Esophagus muscularis mucosa (tissue), 4 donors: ENCODE measurements at regions not wholly inside any gene's neighbourhood (a gene's known extent, or its start where the extent isn't known, plus 50 kb on each side); places are given as distances from the start of the nearest gene placed in this dataset.

Experiments used
- DNase-seq: peaks from one replicate; pipeline ENCODE4 v3.0.0-alpha.2; 2017; ENCODE audit errors: extremely low spot score
- H3K27ac ChIP-seq, 4 donors: fragments of 200-600 bp; sonication (generic); replicated peaks in 1 of 4; 1 replicate in 3 of 4; 2 replicates in 1 of 4; pipeline ENCODE4 v1.5.1; 2016 to 2019; ENCODE audit warnings: mild to moderate bottlenecking in 1 of 4
- H3K27me3 ChIP-seq, 4 donors: fragments of 200-600 bp; sonication (generic); one replicate each; pipeline versions ENCODE4 v1.5.1 to v1.6.0; 2016 to 2019
- H3K36me3 ChIP-seq, 4 donors: fragments of 200-600 bp; sonication (generic); one replicate each; pipeline ENCODE4 v1.5.1; 2016 to 2019
- H3K4me1 ChIP-seq, 4 donors: fragments of 200-600 bp; sonication (generic); one replicate each; pipeline ENCODE4 v1.5.1; 2016 to 2019
- H3K4me3 ChIP-seq, 4 donors: fragments of 200-600 bp; sonication (generic); 1 replicate in 2 of 4; 2 replicates in 2 of 4; pipeline ENCODE4 v1.5.1; 2016 to 2019; ENCODE audit warnings: mild to moderate bottlenecking in 4 of 4, moderate library complexity in 1 of 4
- H3K9me3 ChIP-seq, 4 donors: fragments of 200-600 bp; sonication (generic); 1 replicate in 3 of 4; 2 replicates in 1 of 4; pipeline ENCODE4 v1.5.1; 2016 to 2019
- CTCF ChIP-seq, 3 experiments: fragments of 200-600 bp in 2 of 3; fragments of 450-650 bp in 1 of 3; sonication (generic) in 2 of 3; IDR thresholded peaks; one replicate each; pipeline ENCODE4 v1.5.1; 2017 to 2019; ENCODE audit warnings: antibody characterized with exemption in 3 of 3, mild to moderate bottlenecking in 2 of 3, moderate library complexity in 1 of 3
- EP300 ChIP-seq: sonication (generic); formaldehyde crosslinking; IDR thresholded peaks from one replicate; pipeline ENCODE4 v1.6.1; 2017; ENCODE audit warnings: antibody characterized with exemption
- POLR2A ChIP-seq: fragments of 450-650 bp; IDR thresholded peaks from one replicate; pipeline ENCODE4 v1.6.1; 2017; ENCODE audit warnings: antibody characterized with exemption, moderate library complexity, mild to moderate bottlenecking, low read depth
- POLR2AphosphoS5 ChIP-seq, 2 donors: sonication (generic); formaldehyde crosslinking; IDR thresholded peaks; one replicate each; pipeline ENCODE4 v1.6.1; 2017; ENCODE audit warnings: antibody characterized with exemption in 2 of 2
- WGBS: methylation state at CpG from one replicate; pipeline ENCODE4 v1.1.5; 2018; 5-methylcytosine and 5-hydroxymethylcytosine counted together
- intact Hi-C: fragments of 100-400 bp; cut with DNase I; formaldehyde crosslinking; loops from one replicate; pipeline ENCODE4 v1.15.1; 2023

- WGBS: 80% methylated on average over 8 of the region's 8 CpGs
- TF ChIP-seq CTCF (IDR thresholded peaks at IDR 0.05) (no peak), EP300 (no peak), POLR2AphosphoS5 (IDR thresholded peaks at IDR 0.05) (no peak), POLR2A (no peak)
- H3K36me3 ChIP-seq: no peaks in the 10 kb centered on the region
- DNase-seq: no peak
- H3K4me3 ChIP-seq: no peak overlapping the region
- H3K27me3 ChIP-seq: peaks cover 0 to 31% (median 0%) of the 10 kb centered on the region in 4 donors
- intact Hi-C loops: loop anchor here (1.0 kb wide), 1 partner anchor 171 kb away; no protein-coding TSS in a partner anchor
- no peaks in the 10 kb centered on the region for H3K4me1 ChIP-seq
- no peaks in the 10 kb centered on the region for H3K9me3 ChIP-seq
- H3K27ac ChIP-seq: no peak overlapping the region
Measured at GRCh38 chr12:4106621-4107020, 166.9 kb upstream of the CCND2 start.

- intact Hi-C loops: no loop called here
- WGBS: 81% methylated on average over 9 of the region's 9 CpGs
- H3K4me3 ChIP-seq: no peak overlapping the region
- no peak for DNase-seq
- peaks cover 0 to 27% (median 0%) of the 10 kb centered on the region in 4 donors for H3K27me3 ChIP-seq
- TF ChIP-seq EP300: no peak
- TF ChIP-seq POLR2AphosphoS5 (IDR thresholded peaks at IDR 0.05): no peak
- no peak for TF ChIP-seq CTCF (IDR thresholded peaks at IDR 0.05)
- no peak for TF ChIP-seq POLR2A
- no peaks in the 10 kb centered on the region for H3K4me1 ChIP-seq
- no peaks in the 10 kb centered on the region for H3K9me3 ChIP-seq
- H3K27ac ChIP-seq: no peak overlapping the region
- no peaks in the 10 kb centered on the region for H3K36me3 ChIP-seq
Measured at GRCh38 chr12:4104722-4105244, 168.8 kb upstream of the CCND2 start.

GRCh38 chr12:4099276-4099675 is 174.3 kb upstream of the CCND2 start:
- intact Hi-C loops: no loop called here
- no peak for DNase-seq
- H3K4me3 ChIP-seq: no peak overlapping the region
- H3K9me3 ChIP-seq: no peaks in the 10 kb centered on the region
- no peaks in the 10 kb centered on the region for H3K4me1 ChIP-seq
- H3K27ac ChIP-seq: no peak overlapping the region
- TF ChIP-seq POLR2AphosphoS5 (IDR thresholded peaks at IDR 0.05): no peak
- no peak for TF ChIP-seq CTCF (IDR thresholded peaks at IDR 0.05)
- no peak for TF ChIP-seq POLR2A
- H3K27me3 ChIP-seq: peaks cover 0 to 20% (median 0%) of the 10 kb centered on the region in 4 donors
- 45% methylated on average over 3 of the region's 3 CpGs for WGBS
- no peaks in the 10 kb centered on the region for H3K36me3 ChIP-seq

- Histone ChIP-seq H3K4me1 (peaks cover 0 to 5% (median 0%) of the 10 kb centered on the region in 4 donors), H3K4me3 (no peak overlapping the region), H3K27ac (no peak overlapping the region), H3K36me3 (no peaks in the 10 kb centered on the region), H3K27me3 (peaks cover 0 to 15% (median 0%) of the 10 kb centered on the region in 4 donors), H3K9me3 (no peaks in the 10 kb centered on the region)
- no peak for DNase-seq
- intact Hi-C loops: no loop called here
- WGBS: 65% methylated on average over 4 of the region's 5 CpGs
- no peak for TF ChIP-seq POLR2AphosphoS5 (IDR thresholded peaks at IDR 0.05)
- no peak for TF ChIP-seq CTCF (IDR thresholded peaks at IDR 0.05)
- TF ChIP-seq EP300: no peak
- no peak for TF ChIP-seq POLR2A
Measured at GRCh38 chr12:4091016-4091743, 182.4 kb upstream of the CCND2 start.

- intact Hi-C loops: no loop called here
Measured at GRCh38 chr12:4089956-4090355, 183.6 kb upstream of the CCND2 start.

More at GRCh38 chr12:4089956-4090355, 183.6 kb upstream of the CCND2 start:
- Histone ChIP-seq H3K36me3 (no peaks in the 10 kb centered on the region), H3K27me3 (peaks cover 0 to 15% (median 0%) of the 10 kb centered on the region in 4 donors), H3K4me3 (no peak overlapping the region), H3K27ac (no peak overlapping the region), H3K9me3 (no peaks in the 10 kb centered on the region), H3K4me1 (peaks cover 0 to 5% (median 0%) of the 10 kb centered on the region in 4 donors)
- no peak for DNase-seq
- TF ChIP-seq EP300 (no peak), POLR2AphosphoS5 (IDR thresholded peaks at IDR 0.05) (no peak), POLR2A (no peak)
- WGBS: 76% methylated on average over 3 of the region's 3 CpGs
